ENCODE measurements at regions not wholly inside any gene's neighbourhood (a gene's known extent, or its start where the extent isn't known, plus 50 kb on each side); places are given as distances from the start of the nearest gene placed in this dataset.

DNA sequence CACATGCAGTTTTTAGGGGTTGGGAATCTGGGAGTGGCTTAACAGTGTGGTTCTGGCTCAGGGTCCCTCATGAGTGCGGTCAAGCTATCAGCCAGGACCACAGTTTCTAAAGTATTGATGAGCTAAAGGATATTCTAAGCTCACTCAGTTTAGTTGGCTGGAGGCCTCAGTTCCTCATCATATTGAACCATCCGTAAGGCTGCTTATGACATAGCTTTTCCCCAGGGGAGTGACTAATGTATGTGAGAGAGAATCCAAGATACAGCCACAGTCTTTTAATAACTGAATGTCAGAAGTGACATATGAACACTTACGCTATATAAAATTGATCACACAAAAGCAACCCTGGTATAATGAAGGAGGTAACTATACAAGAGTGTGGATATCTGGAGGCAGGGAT lies 245.3 kb downstream of the POLR1F start:
- DNase-seq (ENCODE audit: low read depth in 3 of 3, low spot score in 2 of 3) = no peak

DNA sequence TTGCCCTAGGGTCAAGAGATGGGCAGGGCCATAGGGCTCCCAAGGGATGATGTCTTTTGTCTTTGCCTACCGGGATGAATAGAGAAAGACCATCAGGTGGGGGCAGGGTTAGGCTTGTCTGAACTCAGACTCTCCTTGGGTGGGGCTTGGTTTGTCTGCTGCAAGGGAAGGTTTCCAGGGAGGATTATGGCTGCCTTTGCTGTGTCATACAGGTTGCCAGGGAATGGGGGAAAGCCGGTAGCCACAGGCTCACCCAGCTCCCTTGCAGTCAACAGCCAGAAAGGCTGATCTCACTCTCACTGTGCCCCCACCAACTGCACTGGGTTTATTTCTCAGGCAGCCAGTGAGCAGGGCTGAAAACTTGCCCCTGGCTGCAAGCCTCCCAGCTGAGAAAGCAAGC lies 253.2 kb downstream of the POLR1F start:
- DNase-seq (ENCODE audit: low read depth in 3 of 3, low spot score in 2 of 3) = no peak

DNA sequence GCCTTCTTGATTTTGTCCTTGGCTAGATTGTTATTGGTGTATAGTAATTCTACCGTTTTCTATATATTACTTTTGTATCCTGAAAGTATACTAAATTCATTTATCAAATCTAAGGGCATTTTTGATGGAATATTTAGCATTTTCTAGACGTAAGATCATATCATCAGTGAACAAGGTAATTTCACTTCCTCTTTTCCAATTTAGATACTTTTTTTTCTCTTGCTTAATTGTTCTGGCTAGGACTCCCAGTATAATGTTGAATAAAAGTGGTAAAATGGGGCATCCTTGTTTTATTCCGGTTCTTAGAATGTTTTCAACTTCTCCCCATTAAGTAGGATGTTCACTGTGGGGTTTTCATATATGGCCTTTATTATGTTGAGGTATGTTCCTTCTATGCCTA lies 260.7 kb downstream of the POLR1F start:
- no peak for DNase-seq (ENCODE audit: low read depth in 3 of 3, low spot score in 2 of 3)

DNA sequence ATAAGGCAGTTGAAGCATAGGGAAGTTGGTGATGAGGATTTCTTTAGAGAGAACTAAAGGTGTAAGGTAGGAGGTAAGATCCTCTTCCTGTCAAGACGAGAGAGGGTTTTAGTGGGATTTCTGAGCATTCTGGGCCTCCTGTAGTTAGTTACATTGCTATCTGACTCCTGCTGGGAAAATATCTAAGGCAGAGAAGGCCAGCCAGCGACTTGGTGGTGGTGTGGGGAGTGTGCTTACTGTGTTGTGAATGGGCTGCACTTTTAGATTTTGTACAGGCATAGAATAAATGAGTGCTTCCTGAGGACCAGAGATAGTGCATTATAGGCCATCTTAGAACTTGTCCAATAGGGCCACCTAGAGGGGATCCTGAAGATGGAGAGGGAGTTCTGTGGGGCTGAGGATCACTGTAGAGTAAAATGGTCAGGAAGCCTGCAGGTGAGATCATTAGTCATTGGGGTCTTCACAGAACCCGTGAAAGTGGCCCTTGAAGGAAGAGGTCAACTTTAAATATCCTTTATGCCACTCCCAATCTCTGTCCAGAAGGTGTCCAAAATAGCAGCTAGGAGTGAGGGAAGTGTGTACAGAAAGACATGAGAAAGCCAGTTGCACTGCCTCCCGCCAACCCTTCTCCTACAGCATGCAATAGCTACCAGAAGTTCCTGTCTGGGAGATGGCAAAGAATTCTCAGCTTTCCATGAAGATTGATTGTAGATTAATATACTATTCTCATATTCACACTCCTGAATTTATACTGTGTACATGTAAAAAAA lies 266.6 kb downstream of the POLR1F start:
- DNase-seq (ENCODE audit: low read depth in 3 of 3, low spot score in 2 of 3) = no peak

DNA sequence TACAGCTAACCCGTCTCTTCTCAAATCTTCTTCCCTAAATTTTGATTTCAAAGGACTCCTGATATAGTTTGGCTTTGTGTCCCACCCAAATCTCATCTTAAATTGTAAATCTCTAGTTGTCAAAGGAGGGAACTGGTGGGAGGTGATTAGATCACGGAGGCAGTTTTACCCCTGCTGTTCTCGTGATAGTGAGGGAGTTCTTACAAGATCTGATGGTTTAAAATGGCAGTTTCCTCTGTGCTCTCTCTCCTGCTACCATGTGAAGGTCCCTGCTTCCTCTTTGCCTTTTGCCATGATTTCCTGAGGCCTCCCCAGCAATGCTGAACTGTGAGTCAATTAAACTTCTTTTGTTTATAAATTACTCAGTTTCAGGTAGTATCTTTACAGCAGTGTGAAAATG lies 269.3 kb downstream of the POLR1F start:
- DNase-seq (ENCODE audit: low read depth in 3 of 3, low spot score in 2 of 3) = no peak

DNA sequence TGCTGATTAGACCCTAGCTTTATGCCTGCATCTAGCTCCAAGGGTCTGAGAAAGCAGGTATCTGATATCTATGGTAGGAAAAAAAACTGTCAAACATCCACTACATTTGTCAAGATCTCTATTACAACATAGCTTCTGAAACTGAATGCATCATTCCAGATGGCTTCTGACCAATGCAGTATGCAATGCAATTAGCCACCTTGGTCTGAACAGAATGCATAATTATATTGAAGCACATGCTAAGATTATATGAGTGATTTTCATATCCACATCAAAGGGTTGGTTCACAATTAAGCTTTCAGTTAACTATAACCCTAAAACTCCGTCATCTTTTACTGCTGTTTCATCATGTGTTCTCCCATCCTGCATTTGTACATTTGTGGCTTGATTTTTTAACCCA lies 271.4 kb downstream of the POLR1F start:
- DNase-seq (ENCODE audit: low read depth in 3 of 3, low spot score in 2 of 3) = no peak

DNA sequence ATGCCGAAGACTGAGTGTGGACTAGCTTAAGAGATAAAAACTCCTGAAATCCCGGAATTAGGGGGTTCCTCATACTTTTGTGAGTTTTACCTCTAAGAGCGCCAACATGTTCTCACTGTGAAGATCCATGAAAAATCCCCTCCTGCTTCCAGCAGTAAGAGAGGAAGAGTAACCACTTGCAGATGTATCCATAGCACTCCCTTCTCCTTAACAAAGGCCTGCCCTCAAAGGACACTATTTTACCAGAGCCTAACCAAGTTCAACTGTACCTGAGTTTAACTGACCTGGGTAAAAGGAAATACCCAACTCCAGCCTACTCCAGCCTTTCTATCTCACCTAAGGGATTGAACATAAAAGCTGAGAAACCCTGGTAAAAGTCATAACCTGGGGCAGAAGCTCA lies 280.9 kb downstream of the POLR1F start:
- no peak for DNase-seq (ENCODE audit: low read depth in 3 of 3, low spot score in 2 of 3)

DNA sequence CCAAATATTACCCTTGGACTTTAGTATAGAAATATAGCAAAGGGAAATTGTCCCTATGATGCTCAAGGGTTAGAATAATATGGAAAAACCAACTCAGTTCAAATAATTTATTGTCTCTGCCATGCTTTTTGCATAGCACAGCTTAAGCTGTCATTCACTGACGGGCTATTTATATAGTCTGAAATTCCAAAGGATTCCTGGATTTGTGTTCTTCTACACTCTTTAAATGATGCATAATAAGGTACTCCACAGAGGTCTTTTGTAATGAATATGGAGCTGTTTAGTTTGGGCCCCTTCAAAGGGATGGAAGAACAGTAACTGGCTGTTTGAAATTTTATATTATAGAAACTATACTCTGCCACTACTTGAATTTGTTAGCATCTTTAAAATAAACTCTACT lies 276.6 kb upstream of the FERD3L start:
- DNase-seq (ENCODE audit: low read depth in 3 of 3, low spot score in 2 of 3) = no peak

DNA sequence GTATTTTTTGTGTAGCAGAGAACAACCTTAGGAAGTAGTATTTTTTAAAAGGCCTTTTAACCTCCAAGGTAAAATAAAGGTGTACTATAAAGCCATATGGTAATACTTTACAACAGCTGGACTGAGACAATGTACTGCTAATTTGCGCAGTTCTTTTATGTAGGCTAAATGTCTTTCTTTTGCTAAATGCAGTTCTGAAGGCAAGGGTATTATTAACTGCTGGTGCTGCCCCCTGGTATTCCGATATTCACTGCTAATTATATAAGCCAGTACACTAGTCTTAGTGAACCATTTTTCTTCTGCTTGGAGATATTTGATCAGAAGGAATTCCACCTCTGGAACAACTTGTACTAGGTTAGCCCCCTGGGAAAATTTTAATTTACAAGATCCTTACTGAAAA lies 272.0 kb upstream of the FERD3L start:
- no peak for DNase-seq (ENCODE audit: low read depth in 3 of 3, low spot score in 2 of 3)

DNA sequence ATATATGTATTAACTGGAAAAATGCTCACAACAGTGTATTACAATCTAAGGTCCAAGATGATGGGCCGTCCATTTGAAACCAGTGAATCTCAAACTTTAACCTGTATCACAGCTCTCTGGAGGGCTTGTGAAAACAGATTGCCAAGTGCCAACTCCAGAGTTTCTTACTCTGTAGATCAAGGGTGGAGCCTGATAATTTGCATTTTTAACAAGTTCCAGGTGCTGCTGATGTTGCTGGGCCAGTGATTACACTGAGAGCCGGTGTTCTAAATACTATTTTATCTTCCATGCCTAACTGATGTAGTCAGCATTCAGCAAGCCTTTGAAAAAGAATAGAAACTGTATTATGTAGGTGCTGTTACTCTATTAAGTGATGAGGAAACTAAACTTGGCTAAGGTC lies 269.9 kb upstream of the FERD3L start:
- DNase-seq (ENCODE audit: low read depth in 3 of 3, low spot score in 2 of 3) = no peak

DNA sequence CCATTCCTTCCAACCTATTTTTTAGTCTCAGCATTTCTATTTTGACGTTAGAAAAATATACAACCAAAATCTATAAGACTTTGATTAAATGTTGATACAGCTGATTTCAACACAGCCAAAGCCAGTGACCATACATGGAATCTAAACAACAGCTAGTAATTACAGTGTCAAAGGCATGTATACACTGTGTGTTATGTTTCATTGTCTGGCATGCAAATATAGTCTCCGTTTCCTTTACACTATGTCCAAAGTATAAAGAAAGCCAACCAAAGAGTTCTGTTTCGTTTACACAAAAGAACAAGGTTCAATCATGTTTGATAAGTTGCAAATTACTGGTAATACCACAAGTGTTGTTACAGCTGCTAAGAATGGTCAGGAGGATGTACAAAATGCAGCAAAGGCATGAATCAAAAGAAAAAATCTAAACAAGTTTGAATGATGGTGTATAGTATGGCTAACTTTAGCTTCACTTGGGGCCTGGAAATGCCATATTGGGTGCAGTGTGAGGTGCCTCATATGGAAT lies 268.3 kb upstream of the FERD3L start:
- no peak for DNase-seq (ENCODE audit: low read depth in 3 of 3, low spot score in 2 of 3)

DNA sequence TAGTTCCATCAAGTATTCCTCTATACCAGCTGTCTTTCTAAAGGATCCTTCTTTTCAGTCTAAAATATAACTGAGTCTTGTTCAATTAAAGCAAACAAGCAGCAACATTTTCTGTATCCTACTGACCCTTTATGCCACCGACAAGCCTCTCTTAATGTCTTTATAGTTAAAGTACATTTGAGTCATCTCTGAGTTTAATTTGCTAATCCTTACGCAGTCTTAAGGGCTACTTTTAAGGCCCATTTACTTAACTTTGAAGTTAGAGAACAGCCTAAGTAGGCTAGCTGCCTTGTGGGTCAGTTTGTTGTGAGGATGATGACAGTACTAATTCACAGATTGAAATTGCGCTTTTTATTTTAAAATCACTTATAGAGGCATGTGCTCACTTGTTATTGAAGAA lies 265.5 kb upstream of the FERD3L start:
- no peak for DNase-seq (ENCODE audit: low read depth in 3 of 3, low spot score in 2 of 3)

DNA sequence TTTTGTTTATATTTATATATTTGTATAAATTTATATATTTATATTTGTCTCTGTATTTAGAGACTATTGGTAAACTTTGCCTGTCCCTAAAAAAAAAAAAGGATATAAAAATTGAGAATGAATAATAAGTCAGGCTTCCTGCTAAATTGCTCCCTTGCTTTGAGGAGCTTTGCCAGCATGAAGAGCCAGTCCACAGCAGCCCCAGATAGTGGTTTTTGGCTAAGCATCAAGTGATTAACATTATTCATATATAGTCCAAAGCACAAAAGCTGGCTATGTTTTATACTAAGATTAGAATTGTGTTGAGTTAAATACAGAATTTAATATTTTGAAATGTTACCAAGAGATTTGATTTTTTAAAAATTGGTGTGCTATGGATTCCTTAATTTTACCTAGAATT lies 264.9 kb upstream of the FERD3L start:
- no peak for DNase-seq (ENCODE audit: low read depth in 3 of 3, low spot score in 2 of 3)

DNA sequence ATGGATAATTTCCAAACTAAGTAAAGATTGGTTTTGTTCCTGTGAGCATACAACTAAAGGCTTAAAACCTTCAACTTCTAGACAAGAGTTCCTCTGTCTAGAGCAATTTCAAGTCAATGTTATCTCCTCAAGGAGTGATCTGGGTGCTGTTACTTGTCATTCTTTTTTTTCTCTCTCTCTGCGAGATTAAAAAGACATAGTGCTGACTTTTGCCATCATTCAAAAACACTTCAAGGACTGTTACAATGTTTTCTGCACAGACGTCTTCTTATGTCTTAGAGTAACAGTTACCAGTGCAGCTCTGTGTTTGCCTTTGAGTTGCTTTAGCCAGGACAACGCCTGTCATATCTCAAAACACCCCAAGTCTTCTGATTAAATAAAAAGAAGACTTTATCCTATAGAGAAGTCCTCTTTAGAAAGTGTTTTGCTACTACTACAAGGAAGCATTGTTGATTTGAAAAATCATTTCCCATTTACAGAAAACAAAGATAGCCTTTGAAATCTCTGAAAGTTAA lies 263.5 kb upstream of the FERD3L start:
- DNase-seq (ENCODE audit: low read depth in 3 of 3, low spot score in 2 of 3) = no peak

DNA sequence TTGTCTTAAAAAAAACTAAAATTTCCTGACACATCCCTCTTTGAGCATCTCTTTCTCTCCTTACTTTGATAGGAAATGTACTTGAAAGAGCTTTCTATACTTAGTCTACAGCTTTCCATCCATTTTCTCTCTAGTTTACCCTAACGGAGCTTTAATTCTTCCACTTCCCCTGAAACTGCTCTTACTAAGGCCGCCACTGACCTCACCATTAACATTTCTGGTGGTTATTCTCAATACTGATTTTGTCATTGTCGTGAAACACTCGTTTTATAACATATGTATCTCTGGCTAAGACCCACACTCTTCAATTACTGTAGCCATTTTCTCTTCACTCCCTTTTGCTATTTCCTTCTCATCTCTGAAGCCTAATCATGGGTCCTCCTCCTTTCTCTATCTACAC lies 262.0 kb upstream of the FERD3L start:
- no peak for DNase-seq (ENCODE audit: low read depth in 3 of 3, low spot score in 2 of 3)

DNA sequence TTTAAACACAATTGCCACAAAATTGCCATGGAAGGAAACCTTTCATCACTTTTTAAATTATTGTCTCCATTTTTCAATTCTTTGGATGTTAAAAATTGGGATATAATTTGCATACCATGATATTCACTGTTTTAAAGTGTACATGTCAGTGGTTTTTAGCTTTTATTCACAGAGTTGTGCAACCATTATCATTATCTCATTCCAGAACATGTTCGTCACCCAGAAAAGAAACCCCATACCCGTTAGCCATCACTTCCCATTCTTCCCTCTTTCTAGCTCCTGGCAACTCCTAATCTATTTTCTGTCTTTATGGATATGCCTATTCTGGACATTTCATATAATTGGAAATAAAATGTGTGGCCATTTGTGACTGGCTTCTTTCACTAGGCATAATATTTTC lies 260.3 kb upstream of the FERD3L start:
- DNase-seq (ENCODE audit: low read depth in 3 of 3, low spot score in 2 of 3) = no peak

DNA sequence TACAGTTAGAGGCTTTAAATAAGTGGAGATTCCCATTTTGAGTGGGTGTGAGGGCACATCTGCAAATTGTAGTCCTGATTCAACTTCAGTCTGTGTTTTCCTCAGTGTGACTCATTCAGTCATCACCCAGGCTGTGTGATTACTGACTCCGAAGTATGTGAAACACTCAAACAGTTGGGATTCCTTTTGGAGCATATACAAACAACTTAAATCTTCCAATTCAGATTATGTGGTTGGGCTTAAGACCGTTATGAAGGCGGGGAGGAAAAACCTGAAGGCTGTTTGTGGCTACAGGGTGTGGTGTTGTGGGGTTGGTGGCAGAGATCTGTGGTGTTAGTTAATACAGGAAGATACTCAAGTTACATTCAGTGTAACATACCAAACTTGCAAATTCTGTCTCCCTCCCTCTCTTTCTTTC lies 259.7 kb upstream of the FERD3L start:
- no peak for DNase-seq (ENCODE audit: low read depth in 3 of 3, low spot score in 2 of 3)

DNA sequence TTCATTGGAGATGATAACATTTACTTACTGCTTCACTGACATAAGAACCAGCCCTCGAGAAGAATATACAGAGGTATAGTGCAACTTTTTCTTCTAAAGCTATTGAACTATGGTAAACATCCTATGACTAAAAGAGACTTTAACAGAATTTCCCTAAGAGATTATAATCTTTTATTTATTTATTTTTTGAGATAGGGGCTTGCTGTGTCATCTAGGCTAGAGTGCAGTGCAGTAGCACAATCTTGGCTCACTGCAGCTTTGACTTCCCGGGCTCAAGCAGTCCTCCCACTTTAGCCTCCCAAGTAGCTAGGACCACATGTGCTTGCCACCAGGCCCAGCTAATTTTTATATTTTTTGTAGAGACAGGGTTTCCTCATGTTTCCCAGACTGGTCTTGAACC lies 258.5 kb upstream of the FERD3L start:
- DNase-seq (ENCODE audit: low read depth in 3 of 3, low spot score in 2 of 3) = no peak

DNA sequence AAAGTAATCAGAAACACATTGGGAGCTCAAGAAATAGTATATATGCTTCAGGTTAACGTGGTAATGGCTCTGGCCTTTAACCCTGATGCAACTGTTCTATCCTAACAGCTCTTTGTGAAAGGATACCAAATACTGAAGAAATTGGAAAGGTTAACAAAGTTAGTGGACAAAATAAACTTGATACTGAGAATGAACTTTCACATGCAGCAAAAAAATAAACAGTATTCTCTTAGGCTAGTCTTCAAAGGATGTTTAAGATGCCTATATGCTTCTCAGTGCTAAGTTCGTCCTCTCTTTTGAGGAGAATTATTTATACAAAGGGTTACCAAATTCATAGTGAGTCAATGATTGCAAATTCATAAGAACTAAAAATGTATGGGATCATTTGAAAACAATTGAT lies 256.2 kb upstream of the FERD3L start:
- no peak for DNase-seq (ENCODE audit: low read depth in 3 of 3, low spot score in 2 of 3)

DNA sequence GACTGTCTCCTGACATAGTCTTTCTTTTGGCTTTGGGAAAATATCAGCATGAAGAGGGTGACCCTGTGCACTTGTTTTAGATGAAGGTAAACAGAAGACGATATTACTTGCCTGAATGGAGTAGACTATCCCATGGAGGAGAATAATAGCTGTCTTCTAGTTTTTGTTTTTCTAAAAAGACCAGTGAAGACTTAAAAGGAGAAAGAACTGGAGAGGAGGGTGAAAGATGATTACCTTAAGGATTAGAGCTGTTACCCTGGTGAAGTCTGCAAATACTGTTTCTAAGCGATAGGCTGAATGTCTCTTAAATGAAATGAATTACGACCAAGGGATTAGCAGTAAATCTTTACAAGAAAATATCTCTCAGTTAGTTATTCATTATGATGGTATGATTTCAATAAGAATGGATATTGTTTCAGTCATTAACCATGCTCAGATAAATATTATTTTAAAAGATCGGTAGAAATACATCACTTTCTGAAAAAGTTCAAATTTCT lies 255.6 kb upstream of the FERD3L start:
- DNase-seq (ENCODE audit: low read depth in 3 of 3, low spot score in 2 of 3) = no peak

DNA sequence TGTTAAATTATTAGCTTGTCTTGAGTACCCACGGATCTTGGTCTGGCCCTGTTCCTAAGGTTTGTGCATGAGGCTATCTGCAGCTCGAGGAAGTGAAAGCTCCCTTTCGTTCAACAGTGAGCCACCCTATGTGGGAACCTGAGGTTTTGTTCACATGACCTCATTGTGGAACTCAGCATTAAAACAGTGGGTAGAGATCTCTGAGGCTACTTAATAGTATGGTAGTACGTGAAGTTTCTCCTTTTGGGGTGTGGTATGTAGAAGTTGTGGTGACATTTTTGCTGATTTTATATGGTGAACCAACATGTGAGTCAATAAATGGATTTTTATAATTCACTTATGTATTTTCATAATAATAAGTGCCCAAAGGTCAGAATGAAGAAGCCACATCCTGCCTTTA lies 252.7 kb upstream of the FERD3L start:
- no peak for DNase-seq (ENCODE audit: low read depth in 3 of 3, low spot score in 2 of 3)

DNA sequence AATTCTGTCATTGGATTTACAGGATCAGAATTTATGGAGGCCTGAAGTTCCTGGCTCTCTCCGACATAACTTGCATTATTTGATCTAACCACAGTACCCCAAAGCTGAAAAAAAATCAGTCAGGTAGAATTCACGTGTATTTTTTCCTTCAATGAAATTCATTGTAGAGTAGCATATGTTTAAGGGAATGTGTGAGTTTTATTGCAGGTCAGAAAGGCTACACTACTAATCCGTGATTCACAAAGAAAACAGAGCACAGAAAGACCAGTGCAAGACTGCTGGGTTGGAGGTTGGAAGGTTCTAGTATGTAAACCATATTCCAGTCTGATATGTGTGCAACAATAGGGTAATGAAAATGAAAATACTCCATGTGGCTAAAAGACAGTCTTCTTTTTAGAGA lies 247.0 kb upstream of the FERD3L start:
- no peak for DNase-seq (ENCODE audit: low read depth in 3 of 3, low spot score in 2 of 3)

DNA sequence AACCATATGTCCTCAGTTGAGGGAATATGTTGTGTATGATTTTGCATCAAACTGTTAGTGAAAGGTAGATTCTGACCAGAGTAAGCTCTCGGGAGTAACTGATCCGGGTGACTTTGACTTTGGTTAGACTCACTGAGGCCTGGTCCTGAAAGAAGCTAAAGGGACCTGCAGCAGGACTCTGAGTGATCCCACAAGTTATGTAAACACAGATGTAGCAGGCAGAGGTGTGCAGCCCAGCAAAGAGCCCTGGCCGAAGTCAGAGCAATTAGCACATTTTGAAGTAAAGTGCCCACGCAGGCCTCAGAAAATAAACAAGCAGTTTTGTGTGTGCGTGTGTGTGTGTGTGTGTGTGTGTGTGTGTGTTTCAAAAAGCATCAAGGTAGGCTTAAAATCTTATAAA lies 245.6 kb upstream of the FERD3L start:
- DNase-seq (ENCODE audit: low read depth in 3 of 3, low spot score in 2 of 3) = no peak
